GM10266 (cell line): ENCODE measurements at regions not wholly inside any gene's neighbourhood (a gene's known extent, or its start where the extent isn't known, plus 50 kb on each side); places are given as distances from the start of the nearest gene placed in this dataset.
A peak's percentile ranks its signal among the peaks of the same experiment; 100 is the strongest.

Experiments used
- DNase-seq: peaks from one replicate; pipeline ENCODE4 v3.0.0; 2012; ENCODE audit errors: extremely low spot score
- TF ChIP-seq, protein P1 (sequence below): IDR thresholded peaks from 2 replicates; pipeline ENCODE4 v1.5.1; 2012; ENCODE audit warnings: mild to moderate bottlenecking, low read depth; ENCODE audit not compliant: control insufficient read depth, insufficient read depth; ENCODE audit errors: missing control alignments

DNA sequence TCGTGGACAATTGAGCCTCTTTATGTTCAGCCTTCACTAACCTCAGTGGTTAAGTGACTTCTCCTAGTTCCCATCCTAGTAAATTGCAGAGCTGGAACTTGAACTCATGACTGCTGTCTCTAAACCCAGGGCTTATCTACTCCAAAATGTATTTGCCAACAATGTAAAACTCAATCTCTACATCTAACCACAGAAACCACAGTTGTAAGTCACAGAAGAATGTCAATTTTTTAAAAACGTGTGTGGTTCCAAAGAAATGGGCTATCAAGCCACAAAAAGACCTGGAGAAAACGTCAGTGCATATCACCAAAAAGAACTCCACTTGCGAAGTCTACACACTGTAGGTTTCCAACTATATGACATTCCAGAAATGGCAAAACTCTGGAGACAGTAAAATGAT is 172.6 kb upstream of the HMCN1 start:
- no peak for DNase-seq
- TF ChIP-seq, protein P1, sequence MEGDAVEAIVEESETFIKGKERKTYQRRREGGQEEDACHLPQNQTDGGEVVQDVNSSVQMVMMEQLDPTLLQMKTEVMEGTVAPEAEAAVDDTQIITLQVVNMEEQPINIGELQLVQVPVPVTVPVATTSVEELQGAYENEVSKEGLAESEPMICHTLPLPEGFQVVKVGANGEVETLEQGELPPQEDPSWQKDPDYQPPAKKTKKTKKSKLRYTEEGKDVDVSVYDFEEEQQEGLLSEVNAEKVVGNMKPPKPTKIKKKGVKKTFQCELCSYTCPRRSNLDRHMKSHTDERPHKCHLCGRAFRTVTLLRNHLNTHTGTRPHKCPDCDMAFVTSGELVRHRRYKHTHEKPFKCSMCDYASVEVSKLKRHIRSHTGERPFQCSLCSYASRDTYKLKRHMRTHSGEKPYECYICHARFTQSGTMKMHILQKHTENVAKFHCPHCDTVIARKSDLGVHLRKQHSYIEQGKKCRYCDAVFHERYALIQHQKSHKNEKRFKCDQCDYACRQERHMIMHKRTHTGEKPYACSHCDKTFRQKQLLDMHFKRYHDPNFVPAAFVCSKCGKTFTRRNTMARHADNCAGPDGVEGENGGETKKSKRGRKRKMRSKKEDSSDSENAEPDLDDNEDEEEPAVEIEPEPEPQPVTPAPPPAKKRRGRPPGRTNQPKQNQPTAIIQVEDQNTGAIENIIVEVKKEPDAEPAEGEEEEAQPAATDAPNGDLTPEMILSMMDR: no peak

DNA sequence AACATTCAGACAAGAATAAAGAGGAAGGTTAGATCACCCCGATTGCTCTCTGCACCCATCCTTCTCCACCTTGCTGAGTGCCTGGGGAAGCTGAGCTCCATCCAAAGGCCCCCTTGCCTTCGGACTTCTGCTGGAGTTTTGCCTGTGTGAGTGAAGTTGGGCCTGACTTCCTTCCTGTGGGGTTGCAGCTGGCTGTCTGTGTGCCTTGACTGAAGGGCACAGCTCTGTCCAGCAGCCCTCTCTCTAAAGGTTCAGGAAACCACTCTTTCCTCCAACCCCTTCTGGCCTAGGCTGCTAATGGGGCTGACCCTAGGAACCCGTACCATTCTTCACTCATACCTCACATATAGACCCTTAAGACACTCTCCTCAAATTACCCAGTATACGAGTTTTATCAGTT is 173.4 kb upstream of the HMCN1 start:
- no peak for DNase-seq
- TF ChIP-seq, protein P1: no peak

DNA sequence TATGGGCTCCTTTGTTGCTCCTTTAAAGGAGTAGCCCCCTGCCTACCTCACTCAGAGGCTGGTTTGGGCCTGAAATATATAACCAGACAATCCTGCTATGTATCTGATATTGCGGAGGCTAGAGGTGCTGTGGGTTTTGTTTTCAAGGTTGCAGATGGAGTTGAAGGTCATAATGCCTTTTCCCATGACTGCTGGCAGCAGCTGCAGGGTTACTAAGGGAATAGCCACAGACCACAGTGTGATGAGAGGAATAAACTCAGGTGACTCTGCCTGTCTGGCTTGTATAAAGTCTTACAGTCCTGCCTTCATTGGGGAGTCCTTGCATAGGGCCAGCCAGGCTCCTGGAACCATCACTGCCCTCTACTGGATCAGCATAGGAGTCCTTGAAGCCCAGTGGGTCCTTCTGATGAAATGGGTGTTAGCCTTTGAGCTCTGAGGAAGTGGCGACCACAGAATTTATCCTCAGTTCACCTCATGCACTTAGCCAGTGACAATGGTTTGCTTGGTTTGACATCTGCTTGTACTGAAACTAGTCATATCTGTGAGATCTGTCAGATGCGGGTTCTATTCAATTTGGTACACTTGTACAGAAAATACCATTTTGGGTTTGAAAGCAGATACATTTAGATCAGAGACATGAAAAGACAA is 174.4 kb upstream of the HMCN1 start:
- DNase-seq: peak; percentile 66
- TF ChIP-seq, protein P1: peak; percentile 50

DNA sequence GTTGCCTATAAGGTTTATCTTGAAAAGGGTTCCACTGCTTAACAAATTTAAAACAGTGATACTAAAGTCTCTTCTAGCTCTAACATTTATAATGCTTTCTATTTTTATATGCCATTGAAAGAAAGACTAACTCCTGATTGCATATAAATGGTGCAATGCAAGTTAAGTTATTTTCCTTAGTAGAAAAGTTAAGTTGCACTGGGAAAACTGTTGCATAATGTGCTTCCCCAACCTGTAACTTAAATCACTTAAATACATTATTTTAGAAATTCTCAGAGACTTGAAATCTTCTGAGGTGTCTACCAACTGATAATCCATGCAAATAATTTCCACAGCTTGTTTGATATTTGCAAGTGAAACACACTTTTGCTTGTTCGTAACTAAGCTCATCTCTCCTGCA is 175.0 kb upstream of the HMCN1 start:
- no peak for DNase-seq
- TF ChIP-seq, protein P1: no peak

DNA sequence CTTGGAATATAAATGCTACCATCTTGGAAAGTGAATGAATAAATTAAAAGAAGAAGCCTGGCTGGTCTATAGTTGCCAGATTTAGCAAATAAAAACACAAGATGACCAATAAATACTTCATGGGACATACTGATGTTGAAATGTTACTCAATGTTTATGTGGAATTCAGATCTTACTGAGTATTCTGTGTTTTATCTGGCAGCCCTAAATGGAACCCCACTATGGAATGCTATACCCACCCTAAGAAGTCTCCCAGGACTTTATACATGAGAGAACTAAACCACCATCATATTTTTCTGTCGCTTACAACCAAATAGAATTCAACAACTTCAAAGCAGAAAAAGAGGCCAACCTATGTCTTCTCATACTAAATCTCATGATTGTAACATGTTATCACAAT is 177.6 kb upstream of the HMCN1 start:
- TF ChIP-seq, protein P1: no peak

DNA sequence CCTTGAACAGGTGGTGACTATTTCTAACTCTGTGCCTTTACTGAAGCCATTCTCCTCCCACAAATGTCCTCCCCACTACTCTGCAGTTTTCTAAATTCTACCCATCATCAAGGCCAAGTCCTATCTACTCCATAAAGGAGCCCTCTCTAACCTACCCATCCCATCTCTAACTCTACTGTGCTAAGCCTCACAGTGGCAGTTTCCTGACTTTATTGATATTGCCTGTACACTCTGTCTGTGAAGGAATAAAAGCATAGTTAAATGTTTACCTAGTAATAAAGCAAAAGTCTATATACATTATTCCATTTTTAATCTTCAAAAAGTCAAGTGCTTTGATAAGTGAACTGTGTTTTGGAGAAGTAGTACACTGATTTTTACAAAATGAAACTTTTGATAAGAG is 178.4 kb upstream of the HMCN1 start:
- DNase-seq: no peak

More for the DNA sequence above, 177.6 kb upstream of the HMCN1 start:
- DNase-seq: no peak

DNA sequence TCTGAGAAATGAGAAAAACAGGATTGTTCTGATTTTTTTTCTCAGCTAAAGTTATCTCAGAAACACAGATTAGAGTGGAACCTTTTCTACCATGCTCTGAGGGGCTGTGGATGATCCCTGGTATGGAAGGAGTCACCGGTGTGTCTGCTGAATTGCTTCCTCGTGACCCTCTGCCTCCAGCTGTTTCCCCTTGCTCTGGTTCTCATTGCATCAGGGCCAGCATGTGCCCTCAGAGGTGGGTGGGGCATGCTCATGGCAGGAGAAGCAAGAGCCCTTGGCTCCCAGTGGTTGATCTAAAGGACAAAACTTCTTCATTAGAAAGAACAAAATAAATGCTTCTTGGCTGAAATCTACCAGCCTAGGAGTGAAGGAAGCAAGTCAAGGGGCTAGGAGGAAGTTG is 183.2 kb upstream of the HMCN1 start:
- TF ChIP-seq, protein P1: no peak

More for the DNA sequence above, 178.4 kb upstream of the HMCN1 start:
- TF ChIP-seq, protein P1: no peak

More for the DNA sequence above, 183.2 kb upstream of the HMCN1 start:
- no peak for DNase-seq
